GM12875 (cell line): ENCODE measurements at regions not wholly inside any gene's neighbourhood (a gene's known extent, or its start where the extent isn't known, plus 50 kb on each side); places are given as distances from the start of the nearest gene placed in this dataset.

Experiments
- H3K4me3 ChIP-seq: one replicate; pipeline ENCODE4 v1.5.1; 2011; ENCODE audit warnings: low read depth, low read length, control low read depth
- TF ChIP-seq, protein P1 (sequence below): IDR thresholded peaks from 2 replicates; pipeline ENCODE4 v1.5.1; 2011; ENCODE audit warnings: low read depth, mild to moderate bottlenecking, control low read depth, inconsistent platforms, low read length, moderate library complexity, borderline replicate concordance; ENCODE audit not compliant: insufficient read depth

DNA sequence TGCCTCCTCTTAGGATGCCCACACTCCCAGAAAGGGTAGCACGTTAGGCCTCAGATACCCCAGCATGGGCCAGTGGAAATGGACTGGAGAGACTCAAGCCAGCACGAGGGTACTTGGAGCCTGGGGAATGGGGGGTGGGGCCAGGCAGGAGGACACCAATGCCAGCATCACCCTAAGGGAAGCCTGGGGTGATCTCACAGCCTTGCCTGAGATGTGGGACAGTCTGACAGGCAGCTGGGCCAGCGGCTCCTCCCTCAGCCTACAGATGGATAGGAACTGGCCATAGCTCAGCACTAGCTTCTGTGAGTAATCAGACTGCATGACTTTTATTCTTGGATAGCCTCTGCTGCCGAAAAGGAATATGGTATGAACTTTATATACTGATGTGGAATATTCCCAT, 59.6 kb upstream of the MRPS22 start:
- TF ChIP-seq, protein P1, sequence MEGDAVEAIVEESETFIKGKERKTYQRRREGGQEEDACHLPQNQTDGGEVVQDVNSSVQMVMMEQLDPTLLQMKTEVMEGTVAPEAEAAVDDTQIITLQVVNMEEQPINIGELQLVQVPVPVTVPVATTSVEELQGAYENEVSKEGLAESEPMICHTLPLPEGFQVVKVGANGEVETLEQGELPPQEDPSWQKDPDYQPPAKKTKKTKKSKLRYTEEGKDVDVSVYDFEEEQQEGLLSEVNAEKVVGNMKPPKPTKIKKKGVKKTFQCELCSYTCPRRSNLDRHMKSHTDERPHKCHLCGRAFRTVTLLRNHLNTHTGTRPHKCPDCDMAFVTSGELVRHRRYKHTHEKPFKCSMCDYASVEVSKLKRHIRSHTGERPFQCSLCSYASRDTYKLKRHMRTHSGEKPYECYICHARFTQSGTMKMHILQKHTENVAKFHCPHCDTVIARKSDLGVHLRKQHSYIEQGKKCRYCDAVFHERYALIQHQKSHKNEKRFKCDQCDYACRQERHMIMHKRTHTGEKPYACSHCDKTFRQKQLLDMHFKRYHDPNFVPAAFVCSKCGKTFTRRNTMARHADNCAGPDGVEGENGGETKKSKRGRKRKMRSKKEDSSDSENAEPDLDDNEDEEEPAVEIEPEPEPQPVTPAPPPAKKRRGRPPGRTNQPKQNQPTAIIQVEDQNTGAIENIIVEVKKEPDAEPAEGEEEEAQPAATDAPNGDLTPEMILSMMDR, result no peak
- H3K4me3 ChIP-seq, result no peak overlapping the region

DNA sequence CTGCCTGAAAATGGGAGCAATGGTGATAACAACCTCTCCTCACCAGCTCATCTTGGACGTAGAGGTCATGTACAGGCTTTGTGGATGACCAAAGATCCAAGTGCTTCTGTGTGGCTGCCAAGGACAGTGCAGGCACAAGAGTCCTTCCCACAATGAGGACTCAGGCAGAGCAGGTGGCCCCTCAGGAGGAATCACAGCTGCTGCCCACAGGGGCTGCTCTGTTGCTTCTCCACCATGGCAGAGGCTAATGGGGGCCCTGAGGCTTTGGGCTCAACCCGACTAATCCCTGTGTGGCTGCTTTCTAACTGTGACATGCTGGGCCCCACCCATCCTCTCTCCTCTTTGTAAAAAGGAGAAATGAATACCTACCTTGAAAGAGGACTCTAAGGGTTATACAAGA, 58.1 kb upstream of the MRPS22 start:
- TF ChIP-seq, protein P1, result no peak
- no peak overlapping the region for H3K4me3 ChIP-seq

DNA sequence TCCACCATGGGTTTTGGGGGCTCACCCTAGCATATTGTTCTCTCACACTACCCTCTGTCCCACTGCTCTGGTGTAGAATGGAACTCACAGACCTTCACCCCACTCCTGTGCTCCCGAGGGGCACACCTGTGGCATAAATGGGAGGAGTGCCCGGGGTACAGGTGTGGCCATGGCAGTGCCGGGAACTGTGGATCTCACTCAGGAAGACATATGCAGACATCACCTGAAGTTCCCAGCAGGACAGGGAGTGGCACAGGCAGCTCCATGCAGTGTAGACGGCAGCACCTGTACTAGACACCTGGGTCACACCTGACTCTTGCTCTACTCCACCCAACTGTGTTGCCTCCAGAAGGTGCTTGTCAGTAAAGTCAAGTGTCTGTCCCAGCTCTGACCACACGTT, 57.6 kb upstream of the MRPS22 start:
- TF ChIP-seq, protein P1, result no peak
- H3K4me3 ChIP-seq, result no peak overlapping the region

DNA sequence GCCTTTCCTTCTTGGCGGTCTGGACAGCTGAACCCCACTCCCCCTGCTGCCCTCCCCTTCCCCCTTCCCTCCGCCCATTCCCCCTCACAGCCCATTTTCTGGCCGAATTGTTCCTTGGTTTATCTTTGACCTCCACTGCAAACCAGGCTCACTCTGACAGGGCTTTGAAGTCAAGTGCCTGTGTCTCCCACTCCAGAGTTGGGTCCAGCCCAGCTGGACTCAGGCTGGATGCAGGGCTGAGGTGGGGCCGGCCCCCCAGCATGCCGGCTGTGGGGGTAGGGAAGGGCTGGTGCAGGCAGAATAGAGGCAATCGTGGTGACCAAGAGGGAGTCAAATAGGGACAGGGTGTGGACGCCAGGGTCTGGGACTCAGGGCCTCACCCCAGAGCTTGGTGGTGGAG, 57.0 kb upstream of the MRPS22 start:
- no peak overlapping the region for H3K4me3 ChIP-seq
- TF ChIP-seq, protein P1, result no peak

DNA sequence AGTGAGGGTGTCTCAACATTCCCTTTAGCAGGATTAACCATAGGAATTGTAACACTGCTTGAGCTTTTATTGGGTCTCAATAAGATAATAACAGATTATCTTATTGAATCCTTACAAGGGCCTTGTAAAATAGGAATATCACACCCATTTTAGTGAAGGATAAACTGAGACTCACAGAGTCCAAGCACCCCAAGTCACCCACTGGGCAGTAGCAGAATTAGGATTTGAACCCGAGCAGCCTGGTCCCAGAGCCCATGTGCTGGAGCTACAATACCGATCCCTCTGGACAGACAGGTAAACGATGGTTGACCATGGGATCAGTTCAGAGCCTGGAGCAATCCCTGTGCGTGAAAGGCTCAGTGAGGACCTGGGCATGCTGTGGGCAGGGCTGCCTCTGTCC, 56.3 kb upstream of the MRPS22 start:
- TF ChIP-seq, protein P1, result no peak
- no peak overlapping the region for H3K4me3 ChIP-seq

DNA sequence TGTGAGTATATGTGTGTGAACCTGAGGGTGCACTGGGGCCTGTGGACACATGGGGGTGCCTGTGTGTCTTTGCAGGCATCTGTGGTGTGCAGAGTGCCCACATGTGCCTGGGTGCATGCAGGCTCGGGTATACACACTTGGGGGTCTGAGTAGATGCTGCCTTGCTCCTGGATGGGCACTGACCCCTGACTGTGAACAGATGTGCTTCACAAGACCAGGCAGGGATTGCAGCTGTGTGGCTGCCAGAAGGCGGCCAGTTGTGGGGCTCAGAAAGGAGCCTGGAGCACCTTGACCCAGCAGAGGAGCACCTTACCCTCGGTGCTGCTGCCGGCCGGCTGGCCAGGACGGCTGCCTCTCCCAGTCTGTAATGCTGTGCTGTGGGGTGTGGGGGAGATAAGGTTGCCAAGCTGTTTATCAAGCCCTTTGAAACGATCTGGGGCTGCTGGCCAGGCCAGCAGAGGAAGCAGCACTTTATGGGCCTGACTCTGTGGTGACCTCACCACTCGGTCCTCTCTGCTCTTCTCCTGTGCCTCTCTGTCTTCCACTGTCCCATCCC, 55.5 kb upstream of the MRPS22 start:
- TF ChIP-seq, protein P1, result no peak
- H3K4me3 ChIP-seq, result no peak overlapping the region

DNA sequence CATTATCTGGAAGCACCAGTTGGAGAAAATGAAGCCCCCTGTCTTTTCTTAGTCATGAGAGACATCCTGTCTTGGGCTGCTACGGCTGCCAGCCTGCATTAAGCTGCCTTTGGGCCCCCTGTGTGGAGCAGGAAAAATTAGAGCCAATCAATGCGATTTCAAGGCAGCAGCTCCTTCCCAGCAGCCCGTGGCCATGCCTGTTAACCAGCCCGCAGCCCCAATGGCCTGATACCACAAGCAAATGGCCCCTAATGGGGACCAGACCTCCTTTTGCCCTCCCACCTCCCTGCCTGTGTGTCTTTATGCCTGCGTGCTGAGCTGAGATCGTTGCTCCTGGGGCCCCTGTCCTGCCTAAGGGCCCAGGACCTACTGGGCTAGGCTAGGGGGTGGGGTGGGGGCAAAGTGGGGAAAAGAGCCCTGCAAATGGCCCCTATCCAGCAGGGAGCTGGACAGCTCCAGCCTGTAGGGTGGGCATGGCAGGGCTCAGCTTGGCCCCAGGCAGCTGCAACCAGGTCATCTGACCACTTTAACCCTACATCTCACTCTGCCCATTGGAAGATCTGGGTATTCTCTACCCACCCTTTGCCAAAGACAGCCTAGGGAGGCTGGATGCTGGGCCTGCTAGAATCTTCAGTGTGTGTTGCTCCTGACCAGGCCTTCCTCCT, 53.8 kb upstream of the MRPS22 start:
- H3K4me3 ChIP-seq, result no peak overlapping the region
- TF ChIP-seq, protein P1, result no peak
